ENCODE measurements at regions not wholly inside any gene's neighbourhood (a gene's known extent, or its start where the extent isn't known, plus 50 kb on each side); places are given as distances from the start of the nearest gene placed in this dataset.

DNA sequence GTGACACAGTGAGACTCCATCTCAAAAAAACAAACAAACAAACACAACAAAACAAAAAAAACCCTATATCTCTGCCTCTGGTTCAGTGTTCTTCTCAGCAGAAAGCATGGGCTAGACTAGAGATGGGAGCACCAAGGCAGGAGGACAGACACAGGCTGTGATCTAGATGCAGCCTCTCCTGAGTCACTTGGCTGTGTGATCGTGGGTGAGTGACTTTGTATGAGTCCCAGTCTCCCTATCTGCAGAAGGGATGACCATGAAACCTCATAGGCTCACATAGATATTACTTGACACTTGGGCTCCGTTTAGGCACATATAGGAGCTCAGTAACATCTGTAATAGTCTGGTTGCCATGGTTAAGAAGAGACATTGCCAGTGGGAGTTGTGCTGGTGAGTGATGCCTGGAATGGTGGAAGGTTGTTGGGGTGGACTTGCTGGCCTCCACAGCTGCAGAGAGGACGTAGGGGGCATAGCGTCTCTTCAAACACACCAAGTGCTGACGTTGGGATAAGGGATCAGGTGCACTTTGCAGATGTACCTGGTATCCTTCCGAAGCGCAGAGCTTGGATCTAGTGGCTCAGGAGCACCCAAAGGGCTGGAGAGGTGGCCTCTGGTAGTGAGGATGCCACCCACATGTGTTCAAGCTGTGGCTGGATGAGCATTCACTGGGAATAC is 318.9 kb upstream of the HS6ST1 start:
- H3K4me3 ChIP-seq = no peak overlapping the region
- H3K9me3 ChIP-seq = no peaks in the 10 kb centered on the region
- intact Hi-C loops (cut with DNase I) = loop anchor here (10.0 kb wide), 1 partner anchor 313 kb away; no protein-coding TSS in a partner anchor
- H3K4me1 ChIP-seq = no peaks in the 10 kb centered on the region
- TF ChIP-seq, protein P1, sequence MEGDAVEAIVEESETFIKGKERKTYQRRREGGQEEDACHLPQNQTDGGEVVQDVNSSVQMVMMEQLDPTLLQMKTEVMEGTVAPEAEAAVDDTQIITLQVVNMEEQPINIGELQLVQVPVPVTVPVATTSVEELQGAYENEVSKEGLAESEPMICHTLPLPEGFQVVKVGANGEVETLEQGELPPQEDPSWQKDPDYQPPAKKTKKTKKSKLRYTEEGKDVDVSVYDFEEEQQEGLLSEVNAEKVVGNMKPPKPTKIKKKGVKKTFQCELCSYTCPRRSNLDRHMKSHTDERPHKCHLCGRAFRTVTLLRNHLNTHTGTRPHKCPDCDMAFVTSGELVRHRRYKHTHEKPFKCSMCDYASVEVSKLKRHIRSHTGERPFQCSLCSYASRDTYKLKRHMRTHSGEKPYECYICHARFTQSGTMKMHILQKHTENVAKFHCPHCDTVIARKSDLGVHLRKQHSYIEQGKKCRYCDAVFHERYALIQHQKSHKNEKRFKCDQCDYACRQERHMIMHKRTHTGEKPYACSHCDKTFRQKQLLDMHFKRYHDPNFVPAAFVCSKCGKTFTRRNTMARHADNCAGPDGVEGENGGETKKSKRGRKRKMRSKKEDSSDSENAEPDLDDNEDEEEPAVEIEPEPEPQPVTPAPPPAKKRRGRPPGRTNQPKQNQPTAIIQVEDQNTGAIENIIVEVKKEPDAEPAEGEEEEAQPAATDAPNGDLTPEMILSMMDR (IDR thresholded peaks at IDR 0.05) = no peak
- no peaks in the 10 kb centered on the region for H3K36me3 ChIP-seq
- H3K27ac ChIP-seq = no peak overlapping the region
- no peak for DNase-seq (ENCODE audit: low spot score in 2 of 2)
- H3K27me3 ChIP-seq = no peaks in the 10 kb centered on the region

GRCh38 chr2:128638341-128639119 is 319.9 kb upstream of the HS6ST1 start:
- no peaks in the 10 kb centered on the region for H3K36me3 ChIP-seq

GRCh38 chr2:128639120-128639477 is 320.4 kb upstream of the HS6ST1 start:
- no peak overlapping the region for H3K27ac ChIP-seq
- H3K27me3 ChIP-seq = no peaks in the 10 kb centered on the region
- TF ChIP-seq, protein P1 (IDR thresholded peaks at IDR 0.05) = no peak
- H3K4me3 ChIP-seq = no peak overlapping the region
- intact Hi-C loops (cut with DNase I) = loop anchor here (10.0 kb wide), 1 partner anchor 314 kb away; no protein-coding TSS in a partner anchor
- H3K9me3 ChIP-seq = no peaks in the 10 kb centered on the region
- H3K36me3 ChIP-seq = no peaks in the 10 kb centered on the region
- H3K4me1 ChIP-seq = no peaks in the 10 kb centered on the region
- no peak for DNase-seq (ENCODE audit: low spot score in 2 of 2)

More at GRCh38 chr2:128638341-128639119, 319.9 kb upstream of the HS6ST1 start:
- Histone ChIP-seq H3K4me3 (no peak overlapping the region), H3K4me1 (no peaks in the 10 kb centered on the region), H3K27me3 (no peaks in the 10 kb centered on the region), H3K27ac (no peak overlapping the region), H3K9me3 (no peaks in the 10 kb centered on the region)
- DNase-seq (ENCODE audit: low spot score in 2 of 2) = no peak
- intact Hi-C loops (cut with DNase I) = loop anchor here (10.0 kb wide), 1 partner anchor 314 kb away; no protein-coding TSS in a partner anchor
- TF ChIP-seq, protein P1 (IDR thresholded peaks at IDR 0.05) = no peak

DNA sequence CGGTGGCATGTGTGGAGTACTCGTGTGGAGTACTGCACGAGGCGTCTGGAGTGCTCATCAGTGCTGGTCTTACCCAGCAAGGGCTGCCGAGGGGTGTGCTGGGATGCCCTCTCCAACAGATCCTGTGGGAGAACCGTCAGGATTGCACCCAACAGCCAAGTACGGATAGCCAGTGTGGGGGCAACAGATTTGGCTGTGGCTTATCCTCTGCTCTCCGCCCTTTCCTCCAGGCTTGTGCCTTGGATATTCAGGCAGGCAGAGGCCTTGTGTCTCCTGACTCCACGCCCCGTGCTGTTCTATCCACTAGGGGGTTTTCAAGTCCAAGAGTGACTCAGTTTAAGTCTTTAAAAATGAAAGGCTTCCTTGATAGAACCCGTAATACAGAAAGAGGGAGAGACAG is 321.0 kb upstream of the HS6ST1 start:
- TF ChIP-seq, protein P1 (IDR thresholded peaks at IDR 0.05) = no peak
- DNase-seq (ENCODE audit: low spot score in 2 of 2) = no peak
- no peaks in the 10 kb centered on the region for H3K4me1 ChIP-seq
- no peak overlapping the region for H3K27ac ChIP-seq
- no peaks in the 10 kb centered on the region for H3K9me3 ChIP-seq
- no peaks in the 10 kb centered on the region for H3K36me3 ChIP-seq
- intact Hi-C loops (cut with DNase I) = loop anchor here (10.0 kb wide), 1 partner anchor 315 kb away; no protein-coding TSS in a partner anchor
- H3K4me3 ChIP-seq = no peak overlapping the region
- H3K27me3 ChIP-seq = no peaks in the 10 kb centered on the region

DNA sequence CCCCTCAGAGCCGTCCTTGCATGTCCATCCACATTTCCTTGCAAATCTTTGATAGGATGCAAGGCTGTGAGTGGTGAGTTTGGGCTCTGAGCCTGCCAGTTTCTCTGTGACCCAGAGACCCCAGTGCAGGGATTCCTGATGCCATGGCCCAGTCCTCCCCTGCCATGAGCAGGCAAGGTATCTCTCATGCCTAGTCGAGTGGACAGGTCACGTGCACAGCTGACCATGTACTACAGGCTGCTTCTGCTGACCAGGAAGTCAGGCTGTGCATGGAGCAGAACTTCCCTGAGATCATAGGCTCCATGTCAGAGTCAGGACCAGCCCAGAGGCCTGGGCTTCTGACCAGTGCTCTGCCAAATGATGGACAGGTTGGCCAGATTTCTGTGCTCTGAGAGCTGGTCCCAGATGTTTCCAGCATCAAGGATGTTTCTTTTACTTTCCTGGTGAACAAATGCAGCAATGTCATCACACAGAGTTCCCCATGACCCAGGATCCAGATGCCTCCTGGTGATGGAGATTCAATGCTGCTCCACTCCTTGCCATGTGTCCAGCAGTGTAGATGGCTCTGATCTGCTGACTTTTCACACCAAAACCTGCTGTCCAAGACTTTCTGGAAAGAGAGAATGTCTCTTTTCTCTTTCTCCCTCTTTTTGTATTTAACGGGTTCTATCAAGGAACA is 321.6 kb upstream of the HS6ST1 start:
- intact Hi-C loops (cut with DNase I) = no loop called here
- Histone ChIP-seq H3K9me3 (no peaks in the 10 kb centered on the region), H3K4me1 (no peaks in the 10 kb centered on the region), H3K4me3 (no peak overlapping the region), H3K27me3 (no peaks in the 10 kb centered on the region), H3K27ac (no peak overlapping the region), H3K36me3 (no peaks in the 10 kb centered on the region)
- peak in 1 of 2 donors; percentile 38 for DNase-seq (ENCODE audit: low spot score in 2 of 2)
- TF ChIP-seq, protein P1 (IDR thresholded peaks at IDR 0.05) = no peak
